ENCODE measurements at regions not wholly inside any gene's neighbourhood (a gene's known extent, or its start where the extent isn't known, plus 50 kb on each side); places are given as distances from the start of the nearest gene placed in this dataset.
A peak's percentile ranks its signal among the peaks of the same experiment; 100 is the strongest.
"Not testable (repeated sequence)": the region's sequence is repeated elsewhere in the genome, so short reads cannot be mapped to it uniquely, and the experiment has no call there.

DNA sequence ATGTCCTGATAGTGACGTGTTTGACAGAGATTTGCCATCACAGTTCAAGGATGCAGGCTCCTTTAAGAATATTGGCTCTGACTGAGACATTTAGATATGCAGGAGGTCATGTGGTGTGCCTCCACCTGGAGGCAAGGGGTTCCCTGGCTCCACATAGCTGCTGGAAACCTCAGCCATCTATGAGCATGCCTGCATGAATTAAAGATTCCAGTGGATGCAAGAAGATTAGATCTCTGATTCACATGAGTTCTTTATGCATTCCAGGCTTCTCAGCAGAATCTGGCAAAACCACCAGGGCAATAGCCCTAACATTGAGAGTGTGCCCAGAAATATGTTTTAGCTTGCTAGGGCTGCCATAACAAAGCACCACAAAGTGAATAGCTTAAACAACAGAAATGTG lies 298.5 kb upstream of the AADAT start:
- DNase-seq: no peak

DNA sequence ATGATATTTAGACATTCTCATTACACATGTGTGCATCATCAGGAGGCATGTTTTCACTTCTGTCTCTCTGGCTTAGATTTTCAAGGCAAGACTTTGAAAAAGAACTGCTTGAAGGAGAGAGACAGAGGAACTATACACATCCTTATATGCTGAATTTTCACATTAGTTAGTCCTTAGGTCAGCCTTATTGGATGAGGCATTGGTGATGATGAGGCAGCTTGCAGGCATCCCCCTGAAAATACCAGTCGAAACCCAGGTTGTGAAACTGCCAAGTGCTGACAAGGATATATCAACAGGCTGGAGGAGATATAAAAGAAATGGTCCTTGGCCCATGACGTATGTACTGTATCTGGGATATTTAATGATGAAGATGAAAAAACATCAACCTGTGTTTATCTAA lies 297.2 kb upstream of the AADAT start:
- DNase-seq: no peak

- no peak for DNase-seq
These were observed 296.8 kb upstream of the AADAT start for GRCh38 chr4:170386511-170386910.

DNA sequence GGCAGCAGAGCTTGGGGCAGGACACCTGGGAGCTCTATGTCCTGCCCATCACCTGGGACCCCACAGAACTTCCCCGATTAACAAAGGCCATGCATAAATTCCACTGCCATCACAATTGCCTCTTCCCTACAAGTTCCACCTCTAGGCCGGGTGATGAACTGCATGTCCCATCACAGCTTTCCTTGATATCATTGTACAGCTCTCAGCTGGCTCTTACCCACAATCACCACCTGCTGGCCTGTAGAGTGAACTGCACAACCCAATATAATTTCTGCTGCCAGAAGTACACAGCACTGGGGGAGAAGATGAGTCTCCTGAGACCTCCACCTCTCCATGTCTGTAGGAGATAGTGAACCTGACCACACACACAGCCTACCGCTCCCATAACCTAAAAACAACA lies 285.0 kb upstream of the AADAT start:
- DNase-seq: no peak

GRCh38 chr4:170348945-170349344 lies 259.2 kb upstream of the AADAT start:
- no peak for DNase-seq

DNA sequence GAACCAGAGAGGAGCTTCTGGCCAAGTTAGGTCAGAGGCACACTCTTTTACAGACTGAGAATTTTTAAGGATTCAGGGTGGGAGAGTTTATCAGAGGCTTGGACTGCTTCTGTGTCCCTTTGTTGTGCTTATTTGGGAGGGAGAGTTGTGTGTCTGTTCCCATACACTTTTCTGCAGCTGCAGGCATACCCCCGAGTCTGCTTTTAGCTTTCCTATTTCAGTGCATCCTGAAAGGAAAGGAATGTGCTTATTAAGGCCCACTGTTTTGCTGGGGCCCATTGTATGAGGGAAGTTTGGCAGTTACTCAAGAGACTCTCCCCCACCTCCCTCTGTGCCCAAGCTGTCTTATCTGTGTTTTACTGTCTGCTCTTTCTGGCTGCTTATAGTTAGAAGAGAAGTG lies 257.4 kb upstream of the AADAT start:
- DNase-seq: not testable (repeated sequence)

DNA sequence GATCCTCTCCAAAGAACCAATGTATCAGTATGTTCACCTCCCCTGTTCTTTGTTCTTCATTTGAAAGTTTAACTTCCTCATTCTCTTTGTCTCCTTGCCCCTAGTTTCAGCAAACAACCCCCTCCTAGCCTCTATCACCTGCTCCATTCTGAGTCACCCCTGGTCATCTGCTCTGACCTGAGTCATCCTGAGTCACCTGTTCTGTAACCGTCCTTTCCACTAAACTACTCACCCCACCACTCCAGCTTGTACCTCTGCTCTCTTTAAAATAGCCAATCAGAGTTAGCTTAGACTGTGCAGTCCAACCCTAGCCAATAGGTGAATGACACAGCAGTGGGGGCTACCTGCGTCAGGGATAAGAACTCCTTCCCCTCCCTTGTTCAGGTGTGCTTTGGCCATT lies 249.8 kb upstream of the AADAT start:
- DNase-seq: no peak

GRCh38 chr4:170336238-170336775 lies 246.6 kb upstream of the AADAT start:
- DNase-seq: no peak

DNA sequence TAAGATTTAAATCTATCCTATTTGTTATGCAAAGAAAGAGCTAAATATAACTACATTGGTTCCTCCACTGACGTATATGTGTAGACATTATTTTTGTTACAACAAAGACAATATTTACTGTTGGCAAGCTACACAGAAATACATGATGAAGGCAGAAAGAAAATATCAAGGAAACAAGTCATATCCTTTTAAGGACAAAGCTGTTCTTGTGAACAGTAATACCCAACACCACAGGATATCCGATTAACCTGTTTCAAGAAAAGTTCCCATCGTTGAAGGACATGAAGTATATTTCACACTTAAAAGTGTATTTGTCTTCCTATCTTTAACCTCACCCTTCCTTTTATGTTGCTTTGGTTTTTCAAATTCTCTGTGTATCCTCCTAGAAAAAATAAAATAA lies 235.8 kb upstream of the AADAT start:
- DNase-seq: no peak

DNA sequence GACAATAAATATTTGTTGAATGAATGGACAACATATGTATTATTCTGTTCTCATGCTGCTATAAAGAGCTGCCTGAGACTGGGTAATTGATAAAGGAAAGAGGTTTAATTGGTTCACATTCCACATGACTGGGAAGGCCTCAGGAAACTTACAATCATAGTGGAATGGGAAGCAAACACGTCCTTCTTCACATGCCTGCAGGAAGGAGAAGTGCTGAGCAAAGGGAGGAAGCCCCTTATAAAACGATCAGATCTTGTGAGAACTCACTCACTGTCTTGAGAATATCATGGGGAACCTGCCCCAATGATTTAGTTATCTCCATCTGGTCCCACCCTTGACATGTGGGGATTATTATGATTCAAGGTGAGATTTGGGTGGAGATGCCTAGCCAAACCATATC lies 233.9 kb upstream of the AADAT start:
- no peak for DNase-seq

DNA sequence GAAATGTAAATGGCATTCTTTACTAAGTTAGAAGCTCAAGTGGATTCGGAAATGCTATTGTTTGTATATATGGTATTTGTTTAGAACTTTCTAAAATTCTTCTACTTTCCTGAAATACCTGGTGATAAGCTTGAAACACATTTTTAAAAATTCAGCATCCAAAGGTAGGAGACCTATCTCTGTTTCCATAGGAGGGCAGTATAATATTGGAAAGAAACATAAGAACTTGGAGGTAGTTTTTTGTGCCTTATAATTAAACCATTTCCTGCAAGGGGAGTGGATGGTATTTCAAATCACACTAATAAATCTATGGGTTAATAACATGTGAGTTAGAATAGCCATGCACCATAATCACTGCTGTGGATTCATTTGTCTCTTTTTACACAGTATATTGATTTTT lies 217.4 kb upstream of the AADAT start:
- no peak for DNase-seq

GRCh38 chr4:170306208-170306607 lies 216.5 kb upstream of the AADAT start:
- DNase-seq: no peak

GRCh38 chr4:170305627-170306026 lies 215.9 kb upstream of the AADAT start:
- no peak for DNase-seq

DNA sequence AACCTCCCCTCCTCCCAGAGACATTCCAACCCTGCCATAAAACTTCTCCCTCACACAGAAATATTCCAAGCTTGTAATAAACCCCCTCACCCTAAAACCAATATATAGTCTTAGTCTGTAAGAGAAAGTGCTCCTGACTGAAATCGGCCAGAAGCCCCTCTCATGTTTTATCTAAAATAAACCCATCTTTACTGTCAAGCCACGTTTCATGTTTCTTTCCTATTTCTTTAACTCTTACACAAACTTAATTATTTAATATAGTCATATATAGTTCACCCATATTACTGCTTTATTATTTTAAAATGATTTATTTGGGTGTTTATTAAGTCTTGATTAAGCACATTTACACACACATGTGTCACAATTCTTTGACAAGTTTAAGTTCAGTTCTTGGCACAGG lies 191.3 kb upstream of the AADAT start:
- no peak for DNase-seq

- DNase-seq: no peak
These were observed 188.7 kb upstream of the AADAT start for GRCh38 chr4:170278460-170278859.

- no peak for DNase-seq
These were observed 184.9 kb upstream of the AADAT start for GRCh38 chr4:170274616-170275015.

DNA sequence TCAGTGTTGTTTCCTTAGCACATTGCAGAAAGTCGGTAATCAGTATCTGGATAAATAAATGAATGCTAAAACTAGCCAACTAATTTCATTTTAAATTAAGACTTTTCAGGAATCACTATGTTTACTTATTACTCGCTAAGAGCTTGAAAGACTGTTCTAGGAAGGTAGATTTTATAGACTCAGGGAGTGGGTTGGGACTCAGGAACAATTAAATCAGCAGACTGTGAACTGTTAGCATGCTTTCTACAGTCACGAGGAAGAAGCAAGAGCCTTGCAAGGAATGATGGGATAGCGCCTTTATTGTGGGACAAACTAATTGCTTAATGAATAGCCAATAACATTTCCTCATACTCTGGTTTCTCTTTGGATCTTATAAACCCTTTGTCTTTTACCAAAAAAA lies 183.2 kb upstream of the AADAT start:
- DNase-seq: no peak

- no peak for DNase-seq
These were observed 182.0 kb upstream of the AADAT start for GRCh38 chr4:170271723-170272122.

- no peak for DNase-seq
These were observed 180.9 kb upstream of the AADAT start for GRCh38 chr4:170270628-170271027.

DNA sequence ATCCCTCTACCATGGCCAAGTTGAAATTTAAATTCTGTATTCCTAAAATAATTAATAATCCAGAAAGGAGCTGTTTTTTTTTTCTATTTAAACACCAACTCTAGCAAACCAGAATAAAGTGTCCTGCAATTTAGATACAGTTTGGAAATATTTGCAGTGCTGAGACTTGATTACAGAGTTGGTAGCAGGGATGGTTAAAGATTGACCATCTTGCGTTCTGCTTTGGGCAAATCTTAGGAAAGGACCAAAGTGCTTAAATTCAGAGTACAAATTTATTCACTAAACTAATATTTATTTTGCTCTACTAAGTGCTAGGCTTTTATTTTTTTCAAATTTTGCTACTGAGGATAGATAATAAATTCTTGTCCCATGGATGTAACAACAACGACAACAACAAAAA lies 180.2 kb upstream of the AADAT start:
- DNase-seq: no peak

DNA sequence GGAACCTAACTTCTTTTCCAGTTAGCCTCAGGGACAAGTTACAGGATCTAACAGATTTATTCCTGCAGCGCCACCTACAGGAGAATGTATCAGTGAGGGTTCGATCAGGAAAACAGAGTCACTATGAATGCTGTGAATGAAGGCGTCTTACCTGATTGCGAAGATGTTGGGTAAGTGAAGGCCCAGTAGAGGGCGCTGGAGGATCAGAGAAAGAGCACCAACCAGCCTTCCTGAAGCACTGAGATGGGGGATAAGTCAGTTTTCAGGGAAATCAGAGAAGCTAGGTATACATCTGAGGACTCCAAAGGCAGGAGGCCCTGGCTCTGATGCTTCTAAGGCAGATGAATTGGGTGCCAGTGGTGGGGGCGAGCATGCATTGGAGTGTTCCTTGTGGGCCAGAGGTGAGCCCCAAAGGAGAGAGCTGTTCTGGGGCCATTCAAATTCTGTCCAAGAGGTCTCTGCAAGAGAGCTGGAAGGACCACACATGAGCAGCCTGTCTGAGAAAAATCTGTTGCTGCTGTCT lies 169.9 kb upstream of the AADAT start:
- peak; percentile 55 to 61 for DNase-seq

- DNase-seq: no peak
These were observed 167.1 kb upstream of the AADAT start for GRCh38 chr4:170256807-170257206.

DNA sequence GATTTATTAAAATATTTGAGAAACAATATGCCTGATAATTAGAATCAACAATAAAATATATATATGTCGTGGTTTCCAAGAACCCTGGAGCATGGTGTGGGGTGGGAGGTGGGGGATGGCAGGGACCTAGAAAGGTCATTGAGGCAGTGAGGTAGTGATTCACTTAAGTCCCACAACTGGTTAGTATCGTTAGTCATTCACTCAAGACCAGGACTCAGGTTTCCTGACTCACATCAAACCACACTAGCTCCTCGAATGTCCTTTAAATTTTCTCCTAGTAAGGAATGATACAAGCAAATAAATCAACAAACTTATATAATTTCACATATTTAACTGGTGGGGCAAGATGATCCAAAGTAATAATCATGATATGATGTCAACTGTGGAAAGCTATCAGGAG lies 158.8 kb upstream of the AADAT start:
- DNase-seq: no peak

- no peak for DNase-seq
These were observed 158.3 kb upstream of the AADAT start for GRCh38 chr4:170248029-170248428.

GRCh38 chr4:170247596-170247995 lies 157.8 kb upstream of the AADAT start:
- DNase-seq: no peak

All from activated CD4-positive, alpha-beta T cell treated with anti-CD3 and anti-CD28 coated beads, Interleukin-2, amount 50 U/mL, for 48 hours (primary cell).